ENCODE measurements at regions not wholly inside any gene's neighbourhood (a gene's known extent, or its start where the extent isn't known, plus 50 kb on each side); places are given as distances from the start of the nearest gene placed in this dataset.

DNA sequence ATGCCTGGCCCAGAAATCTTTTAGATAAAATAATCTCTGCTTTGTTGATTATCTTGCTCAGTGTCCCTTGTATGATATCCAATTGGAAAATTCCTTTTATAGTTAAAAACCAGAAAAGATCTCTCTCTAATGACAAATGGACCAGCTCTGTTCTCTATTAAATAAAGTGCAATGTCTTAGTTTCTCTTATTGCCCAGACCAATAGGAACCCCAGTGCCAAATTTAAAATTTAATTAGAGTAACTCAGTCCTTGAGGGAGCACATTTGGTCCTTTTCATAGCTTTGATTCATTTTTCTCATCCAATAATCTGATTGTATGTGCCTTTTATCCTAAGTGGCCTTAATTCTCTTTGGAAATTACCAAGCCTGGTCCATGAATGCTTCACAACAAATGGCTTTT lies 158.9 kb upstream of the FOXK1 start:
- TF ChIP-seq CTCF (IDR thresholded peaks at IDR 0.05) (no peak), ZFX (IDR thresholded peaks at IDR 0.05; ENCODE audit: borderline replicate concordance) (no peak)

Measured in 22Rv1 (cell line).